ENCODE measurements at regions not wholly inside any gene's neighbourhood (a gene's known extent, or its start where the extent isn't known, plus 50 kb on each side); places are given as distances from the start of the nearest gene placed in this dataset.

- no peak overlapping the region for H3K4me3 ChIP-seq
- H3K27me3 ChIP-seq, result no peaks in the 10 kb centered on the region
- no peaks in the 10 kb centered on the region for H3K4me1 ChIP-seq
- no peak for DNase-seq (ENCODE audit: low spot score in 2 of 2)
- WGBS, 2 donors, result 65 to 78% methylated on average over 1 of the region's 1 CpG
- TF ChIP-seq EP300 (IDR thresholded peaks at IDR 0.05), result no peak
- TF ChIP-seq, protein P1, sequence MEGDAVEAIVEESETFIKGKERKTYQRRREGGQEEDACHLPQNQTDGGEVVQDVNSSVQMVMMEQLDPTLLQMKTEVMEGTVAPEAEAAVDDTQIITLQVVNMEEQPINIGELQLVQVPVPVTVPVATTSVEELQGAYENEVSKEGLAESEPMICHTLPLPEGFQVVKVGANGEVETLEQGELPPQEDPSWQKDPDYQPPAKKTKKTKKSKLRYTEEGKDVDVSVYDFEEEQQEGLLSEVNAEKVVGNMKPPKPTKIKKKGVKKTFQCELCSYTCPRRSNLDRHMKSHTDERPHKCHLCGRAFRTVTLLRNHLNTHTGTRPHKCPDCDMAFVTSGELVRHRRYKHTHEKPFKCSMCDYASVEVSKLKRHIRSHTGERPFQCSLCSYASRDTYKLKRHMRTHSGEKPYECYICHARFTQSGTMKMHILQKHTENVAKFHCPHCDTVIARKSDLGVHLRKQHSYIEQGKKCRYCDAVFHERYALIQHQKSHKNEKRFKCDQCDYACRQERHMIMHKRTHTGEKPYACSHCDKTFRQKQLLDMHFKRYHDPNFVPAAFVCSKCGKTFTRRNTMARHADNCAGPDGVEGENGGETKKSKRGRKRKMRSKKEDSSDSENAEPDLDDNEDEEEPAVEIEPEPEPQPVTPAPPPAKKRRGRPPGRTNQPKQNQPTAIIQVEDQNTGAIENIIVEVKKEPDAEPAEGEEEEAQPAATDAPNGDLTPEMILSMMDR (IDR thresholded peaks at IDR 0.05), result no peak
- TF ChIP-seq POLR2A (IDR thresholded peaks at IDR 0.05), result no peak
- H3K9me3 ChIP-seq, result no peaks in the 10 kb centered on the region
- no peak overlapping the region for H3K27ac ChIP-seq
- no peaks in the 10 kb centered on the region for H3K36me3 ChIP-seq
These were observed 931.4 kb downstream of the PCDH7 start for GRCh38 chr4:31651541-31651940.

- Histone ChIP-seq H3K36me3 (no peaks in the 10 kb centered on the region), H3K4me1 (no peaks in the 10 kb centered on the region), H3K27ac (no peak overlapping the region), H3K9me3 (no peaks in the 10 kb centered on the region), H3K27me3 (no peaks in the 10 kb centered on the region), H3K4me3 (no peak overlapping the region)
- TF ChIP-seq, protein P1 (IDR thresholded peaks at IDR 0.05), result no peak
- TF ChIP-seq EP300 (IDR thresholded peaks at IDR 0.05), result no peak
- TF ChIP-seq POLR2A (IDR thresholded peaks at IDR 0.05), result no peak
- DNase-seq (ENCODE audit: low spot score in 2 of 2), result no peak
These were observed 935.2 kb downstream of the PCDH7 start for GRCh38 chr4:31655328-31655727.

- H3K9me3 ChIP-seq, result no peaks in the 10 kb centered on the region
- no peaks in the 10 kb centered on the region for H3K36me3 ChIP-seq
- H3K4me1 ChIP-seq, result no peaks in the 10 kb centered on the region
- H3K27me3 ChIP-seq, result no peaks in the 10 kb centered on the region
- DNase-seq (ENCODE audit: low spot score in 2 of 2), result no peak
- no peak overlapping the region for H3K4me3 ChIP-seq
- WGBS, 2 donors, result 91 to 92% methylated on average over 5 of the region's 5 CpGs
- no peak overlapping the region for H3K27ac ChIP-seq
- TF ChIP-seq, protein P1 (IDR thresholded peaks at IDR 0.05), result no peak
- no peak for TF ChIP-seq EP300 (IDR thresholded peaks at IDR 0.05)
- TF ChIP-seq POLR2A (IDR thresholded peaks at IDR 0.05), result no peak
These were observed 937.8 kb downstream of the PCDH7 start for GRCh38 chr4:31657859-31658570.

GRCh38 chr4:31660916-31661315 is 940.7 kb downstream of the PCDH7 start:
- Histone ChIP-seq H3K4me3 (no peak overlapping the region), H3K4me1 (no peaks in the 10 kb centered on the region), H3K27me3 (no peaks in the 10 kb centered on the region), H3K36me3 (no peaks in the 10 kb centered on the region), H3K27ac (no peak overlapping the region), H3K9me3 (no peaks in the 10 kb centered on the region)
- WGBS, 2 donors, result 44 to 47% methylated on average over 1 of the region's 1 CpG
- no peak for TF ChIP-seq EP300 (IDR thresholded peaks at IDR 0.05)
- TF ChIP-seq, protein P1 (IDR thresholded peaks at IDR 0.05), result no peak
- TF ChIP-seq POLR2A (IDR thresholded peaks at IDR 0.05), result no peak
- DNase-seq (ENCODE audit: low spot score in 2 of 2), result no peak

DNA sequence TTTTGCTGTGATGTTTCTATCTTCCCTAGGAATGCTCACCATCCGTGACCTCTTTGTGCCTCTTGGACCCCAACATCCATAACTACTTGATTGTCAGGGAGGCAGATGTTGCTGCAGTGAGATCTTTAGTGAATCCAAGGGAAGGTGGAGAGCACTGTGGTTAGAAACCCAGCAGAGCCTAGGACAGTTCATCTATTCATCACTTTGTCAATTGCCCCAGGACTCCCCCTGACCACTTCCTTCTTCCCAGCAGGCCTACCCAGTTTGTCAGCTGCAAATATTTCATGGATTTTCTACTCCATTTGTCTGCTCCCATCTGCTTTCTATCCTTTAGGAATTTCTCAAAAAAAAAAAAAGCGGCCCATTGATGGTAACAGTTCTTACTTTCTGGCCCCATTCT is 942.8 kb downstream of the PCDH7 start:
- Histone ChIP-seq H3K27me3 (no peaks in the 10 kb centered on the region), H3K4me1 (no peaks in the 10 kb centered on the region), H3K36me3 (no peaks in the 10 kb centered on the region), H3K9me3 (no peaks in the 10 kb centered on the region), H3K27ac (no peak overlapping the region), H3K4me3 (no peak overlapping the region)
- no peak for DNase-seq (ENCODE audit: low spot score in 2 of 2)
- TF ChIP-seq POLR2A (IDR thresholded peaks at IDR 0.05) (no peak), EP300 (IDR thresholded peaks at IDR 0.05) (no peak)
- TF ChIP-seq, protein P1 (IDR thresholded peaks at IDR 0.05), result no peak
- 85 to 93% methylated on average over 2 of the region's 2 CpGs for WGBS, 2 donors
